IMR-90 (cell line): ENCODE measurements at regions not wholly inside any gene's neighbourhood (a gene's known extent, or its start where the extent isn't known, plus 50 kb on each side); places are given as distances from the start of the nearest gene placed in this dataset.
A peak's percentile ranks its signal among the peaks of the same experiment; 100 is the strongest.

Source experiments
- ATAC-seq: fragments of 200-7000 bp; cut with Tn5 transposase; 2 replicates; pipeline ENCODE4 v1.9.1; 2020; ENCODE audit warnings: low read depth, mild to moderate bottlenecking, moderate library complexity
- BruUV-seq: library from RNA; stranded (reverse); fragments of 400-500 nt; replicated peaks from 2 replicates; lab custom pipeline; 2021; lab: Mats Ljungman, UMichigan
- CTCF ChIA-PET: fragments of 300-600 bp; formaldehyde crosslinking; extraction: SDS; loops from one replicate; lab custom pipeline; 2021; ENCODE audit warnings: antibody characterized with exemption; lab: Yijun Ruan, JAX
- POLR2A ChIA-PET: fragments of 300-600 bp; sonication (Branson Sonifier 250); formaldehyde crosslinking; loops from one replicate; lab custom pipeline; 2022; ENCODE audit warnings: antibody characterized with exemption; ENCODE audit not compliant: unreplicated experiment; lab: Charles Lee
- DNase-seq: peaks from one replicate; pipeline ENCODE4 v3.0.0; 2013
- H2AFZ ChIP-seq: replicated peaks from 2 replicates; pipeline ENCODE3; 2013; ENCODE audit warnings: low read length, mild to moderate bottlenecking; ENCODE audit not compliant: poor library complexity
- H2AK5ac ChIP-seq: 2 replicates; pipeline ENCODE4 v1.6.1; 2013; ENCODE audit warnings: low read depth, low read length, inconsistent platforms
- H2AK9ac ChIP-seq: replicated peaks from 2 replicates; pipeline ENCODE3; 2013; ENCODE audit warnings: mild to moderate bottlenecking, low read depth, low read length, moderate library complexity; ENCODE audit not compliant: poor library complexity
- H2BK120ac ChIP-seq: 2 replicates; pipeline ENCODE4 v1.6.1; 2013; ENCODE audit warnings: low read depth, low read length, inconsistent platforms
- H2BK15ac ChIP-seq: 3 replicates; pipeline ENCODE4 v1.6.1; 2013; ENCODE audit warnings: low read depth, low read length, inconsistent platforms
- H2BK20ac ChIP-seq: 2 replicates; pipeline ENCODE4 v1.6.1; 2013; ENCODE audit warnings: low read depth, mild to moderate bottlenecking, inconsistent platforms, low read length, moderate library complexity
- H2BK5ac ChIP-seq: 2 replicates; pipeline ENCODE4 v1.6.1; 2013; ENCODE audit warnings: mild to moderate bottlenecking, low read depth, low read length, inconsistent platforms; ENCODE audit not compliant: poor library complexity, severe bottlenecking
- H3K14ac ChIP-seq: replicated peaks from 2 replicates; pipeline ENCODE4 v1.6.1; 2013; ENCODE audit warnings: low read depth, low read length, inconsistent platforms
- H3K18ac ChIP-seq: 2 replicates; pipeline ENCODE4 v1.6.1; 2013; ENCODE audit warnings: low read depth, low read length, control low read depth
- H3K23ac ChIP-seq: 2 replicates; pipeline ENCODE4 v1.6.1; 2013; ENCODE audit warnings: low read depth, low read length, inconsistent platforms
- H3K27ac ChIP-seq: 2 replicates; pipeline ENCODE4 v1.5.1; 2013; ENCODE audit warnings: mild to moderate bottlenecking, control low read depth, low read length; ENCODE audit not compliant: insufficient read depth
- H3K27me3 ChIP-seq: 2 replicates; pipeline ENCODE4 v1.6.1; 2013; ENCODE audit warnings: low read length; ENCODE audit not compliant: control insufficient read depth, insufficient read depth
- H3K36me3 ChIP-seq: 2 replicates; pipeline ENCODE4 v1.6.1; 2013; ENCODE audit warnings: low read length, mixed read lengths; ENCODE audit not compliant: control insufficient read depth, insufficient read depth
- H3K4ac ChIP-seq: 2 replicates; pipeline ENCODE4 v1.6.1; 2013; ENCODE audit warnings: low read depth, low read length, inconsistent platforms
- H3K4me1 ChIP-seq: 2 replicates; pipeline ENCODE4 v1.6.1; 2013; ENCODE audit warnings: low read length, mixed read lengths; ENCODE audit not compliant: control insufficient read depth, insufficient read depth
- H3K4me2 ChIP-seq: 2 replicates; pipeline ENCODE4 v1.6.1; 2013; ENCODE audit warnings: low read depth, mild to moderate bottlenecking, control low read depth, low read length, moderate library complexity
- H3K4me3 ChIP-seq: 2 replicates; pipeline ENCODE4 v1.5.1; 2013; ENCODE audit warnings: low read depth, mild to moderate bottlenecking, control low read depth, low read length, moderate library complexity; ENCODE audit not compliant: insufficient read depth
- H3K56ac ChIP-seq: 2 replicates; pipeline ENCODE4 v1.6.1; 2013; ENCODE audit warnings: low read length, inconsistent platforms; ENCODE audit not compliant: insufficient read depth; ENCODE audit errors: extremely low read depth
- H3K79me1 ChIP-seq, 2 experiments: 2 replicates each; pipeline ENCODE4 v1.6.1; 2013; ENCODE audit warnings: low read length in 2 of 2, inconsistent platforms in 1 of 2, low read depth in 1 of 2
- H3K9ac ChIP-seq: 2 replicates; pipeline ENCODE4 v1.6.1; 2013; ENCODE audit warnings: low read depth, low read length, control low read depth
- H3K9me1 ChIP-seq: 2 replicates; pipeline ENCODE4 v1.6.1; 2013; ENCODE audit warnings: low read length, inconsistent platforms; ENCODE audit not compliant: insufficient read depth
- H3K9me3 ChIP-seq: 2 replicates; pipeline ENCODE4 v1.6.1; 2013; ENCODE audit warnings: low read length; ENCODE audit not compliant: control insufficient read depth, insufficient read depth
- H4K20me1 ChIP-seq: 2 replicates; pipeline ENCODE4 v1.6.1; 2013; ENCODE audit warnings: low read length, inconsistent platforms; ENCODE audit not compliant: insufficient read depth
- H4K5ac ChIP-seq: 2 replicates; pipeline ENCODE4 v1.6.1; 2013; ENCODE audit warnings: mild to moderate bottlenecking, low read depth, low read length, control low read depth
- H4K8ac ChIP-seq, 2 experiments: 2 replicates each; pipeline ENCODE4 v1.6.1; 2013; ENCODE audit warnings: low read depth in 2 of 2, low read length in 2 of 2, control low read depth in 1 of 2, inconsistent platforms in 1 of 2
- H4K91ac ChIP-seq: 2 replicates; pipeline ENCODE4 v1.6.1; 2013; ENCODE audit warnings: low read depth, low read length, inconsistent platforms; ENCODE audit not compliant: insufficient read depth
- CEBPB ChIP-seq: IDR thresholded peaks from 2 replicates; pipeline ENCODE4 v1.6.1; 2012; ENCODE audit warnings: low read depth, low read length, improper control_type of control experiment
- MAFK ChIP-seq: IDR thresholded peaks from 2 replicates; pipeline ENCODE4 v1.6.1; 2012; ENCODE audit warnings: low read depth, low read length, improper control_type of control experiment
- MAZ ChIP-seq: IDR thresholded peaks from 2 replicates; pipeline ENCODE4 v1.6.1; 2012; ENCODE audit warnings: low read depth, mild to moderate bottlenecking, low read length, improper control_type of control experiment, moderate library complexity, borderline replicate concordance
- RAD21 ChIP-seq: IDR thresholded peaks from 2 replicates; pipeline ENCODE4 v1.6.1; 2012; ENCODE audit warnings: low read length, improper control_type of control experiment
- RFX5 ChIP-seq: IDR thresholded peaks from 2 replicates; pipeline ENCODE4 v1.8.0; 2012; ENCODE audit warnings: low read depth, mild to moderate bottlenecking, low read length, moderate library complexity
- WGBS, 2 experiments: methylation state at CpG; one replicate each; pipeline versions ENCODE4 v1.1.5 to v1.1.7; 2013; ENCODE audit warnings: missing lambda C conversion rate in 2 of 2; ENCODE audit not compliant: insufficient read length in 1 of 2; ENCODE audit errors: extremely low coverage in 2 of 2; 5-methylcytosine and 5-hydroxymethylcytosine counted together
- dilution Hi-C: fragments of 300-500 bp; cut with HindIII; formaldehyde crosslinking; loops from one replicate; pipeline ENCODE4 v1.14.3; 2018; ENCODE audit warnings: low sequenced_read_pairs; ENCODE audit not compliant: unreplicated experiment
- in situ Hi-C: fragments of 300-500 bp; cut with MboI; formaldehyde crosslinking; loops from 3 replicates; pipeline ENCODE4 v1.14.3; 2019; ENCODE audit warnings: low sequenced_read_pairs, inconsistent platforms, mixed read lengths
- intact Hi-C: fragments of 100-400 bp; cut with micrococcal nuclease; formaldehyde crosslinking; loops from 2 replicates; pipeline ENCODE4 v1.10.0; 2022
- TF ChIP-seq, protein P1 (sequence below): fragments of 150-350 bp; IDR thresholded peaks from 2 replicates; pipeline ENCODE4 v1.6.1; 2017; ENCODE audit warnings: mild to moderate bottlenecking, antibody characterized with exemption, low read length, low read depth
- TF ChIP-seq, protein P2 (sequence below): conservative IDR thresholded peaks from 2 replicates; pipeline ENCODE4 v1.5.1; 2012; ENCODE audit warnings: mild to moderate bottlenecking, low read depth, low read length, improper control_type of control experiment

DNA sequence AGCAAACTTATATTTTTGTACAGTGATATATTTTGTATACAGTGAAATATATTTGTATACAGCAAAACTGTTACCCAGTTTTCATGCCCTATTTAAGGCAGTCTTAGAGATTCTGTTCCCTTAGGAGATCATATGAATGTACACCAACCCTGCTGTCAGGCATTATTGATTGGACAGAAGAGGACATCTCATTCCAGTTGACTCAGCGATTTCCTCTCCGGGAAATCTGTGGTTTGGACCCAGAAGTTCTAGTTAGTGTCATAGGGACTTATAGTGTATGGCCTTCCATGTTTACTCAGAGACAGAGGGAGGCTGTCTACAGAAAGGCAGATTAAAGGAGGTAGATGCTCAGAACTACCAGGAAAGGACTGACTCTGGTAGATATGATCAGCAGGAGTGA, 318.8 kb upstream of the KCNMB2 start:
- CTCF ChIA-PET, result no interaction called here
- dilution Hi-C loops, result no loop called here

More for the DNA sequence above, 318.8 kb upstream of the KCNMB2 start:
- POLR2A ChIA-PET, result no interaction called here
- no peaks in the 10 kb centered on the region for H3K9me1 ChIP-seq
- no peak overlapping the region for H3K4me3 ChIP-seq
- in situ Hi-C loops (no loop called here), intact Hi-C loops (no loop called here)
- 0 out of 2 replicates have a peak overlapping the region, but pooled peaks have one; percentile 39 for H2BK20ac ChIP-seq
- ATAC-seq (no peak), DNase-seq (no peak)
- no peaks in the 10 kb centered on the region for H3K36me3 ChIP-seq
- no peak overlapping the region for H3K23ac ChIP-seq
- no peak overlapping the region for H2AFZ ChIP-seq
- WGBS, 2 experiments, result no CpG with 5 or more reads among the region's 2 CpGs
- no peaks in the 10 kb centered on the region for H3K9me3 ChIP-seq
- TF ChIP-seq MAFK, result peak; percentile 84
- TF ChIP-seq, protein P1, sequence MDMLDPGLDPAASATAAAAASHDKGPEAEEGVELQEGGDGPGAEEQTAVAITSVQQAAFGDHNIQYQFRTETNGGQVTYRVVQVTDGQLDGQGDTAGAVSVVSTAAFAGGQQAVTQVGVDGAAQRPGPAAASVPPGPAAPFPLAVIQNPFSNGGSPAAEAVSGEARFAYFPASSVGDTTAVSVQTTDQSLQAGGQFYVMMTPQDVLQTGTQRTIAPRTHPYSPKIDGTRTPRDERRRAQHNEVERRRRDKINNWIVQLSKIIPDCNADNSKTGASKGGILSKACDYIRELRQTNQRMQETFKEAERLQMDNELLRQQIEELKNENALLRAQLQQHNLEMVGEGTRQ, result no peak
- no peak for TF ChIP-seq RFX5
- no peak for TF ChIP-seq CEBPB
- TF ChIP-seq, protein P2, sequence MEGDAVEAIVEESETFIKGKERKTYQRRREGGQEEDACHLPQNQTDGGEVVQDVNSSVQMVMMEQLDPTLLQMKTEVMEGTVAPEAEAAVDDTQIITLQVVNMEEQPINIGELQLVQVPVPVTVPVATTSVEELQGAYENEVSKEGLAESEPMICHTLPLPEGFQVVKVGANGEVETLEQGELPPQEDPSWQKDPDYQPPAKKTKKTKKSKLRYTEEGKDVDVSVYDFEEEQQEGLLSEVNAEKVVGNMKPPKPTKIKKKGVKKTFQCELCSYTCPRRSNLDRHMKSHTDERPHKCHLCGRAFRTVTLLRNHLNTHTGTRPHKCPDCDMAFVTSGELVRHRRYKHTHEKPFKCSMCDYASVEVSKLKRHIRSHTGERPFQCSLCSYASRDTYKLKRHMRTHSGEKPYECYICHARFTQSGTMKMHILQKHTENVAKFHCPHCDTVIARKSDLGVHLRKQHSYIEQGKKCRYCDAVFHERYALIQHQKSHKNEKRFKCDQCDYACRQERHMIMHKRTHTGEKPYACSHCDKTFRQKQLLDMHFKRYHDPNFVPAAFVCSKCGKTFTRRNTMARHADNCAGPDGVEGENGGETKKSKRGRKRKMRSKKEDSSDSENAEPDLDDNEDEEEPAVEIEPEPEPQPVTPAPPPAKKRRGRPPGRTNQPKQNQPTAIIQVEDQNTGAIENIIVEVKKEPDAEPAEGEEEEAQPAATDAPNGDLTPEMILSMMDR, result no peak
- no peak for TF ChIP-seq MAZ
- no peak for TF ChIP-seq RAD21
- H3K27me3 ChIP-seq, result no peaks in the 10 kb centered on the region
- no peak overlapping the region for H3K4ac ChIP-seq
- peak overlapping the region; percentile 41; the same call in 1 of the 2 replicates for H4K5ac ChIP-seq
- no peak overlapping the region for H4K91ac ChIP-seq
- BruUV-seq, result no TSS peak
- H3K27ac ChIP-seq, result no peak overlapping the region
- H2BK120ac ChIP-seq, result peak overlapping the region; percentile 17; the same call in 1 of the 2 replicates
- H2BK15ac ChIP-seq, result no peak overlapping the region
- H2BK5ac ChIP-seq, result no peak overlapping the region
- H4K8ac ChIP-seq, result no peak overlapping the region
- H2AK9ac ChIP-seq, result no peak overlapping the region
- no peak overlapping the region for H2AK5ac ChIP-seq
- H3K14ac ChIP-seq, result no peak overlapping the region
- H3K4me2 ChIP-seq, result no peak overlapping the region
- H3K4me1 ChIP-seq, result no peaks in the 10 kb centered on the region
- peak overlapping the region; percentile 23; the same call in 1 of the 2 replicates for H3K18ac ChIP-seq
- H3K56ac ChIP-seq, result no peak overlapping the region
- H4K20me1 ChIP-seq, result no peaks in the 10 kb centered on the region
- H3K9ac ChIP-seq, result no peak overlapping the region
- H3K79me1 ChIP-seq, result no peaks in the 10 kb centered on the region
